ENCODE measurements at regions not wholly inside any gene's neighbourhood (a gene's known extent, or its start where the extent isn't known, plus 50 kb on each side); places are given as distances from the start of the nearest gene placed in this dataset.

- TF ChIP-seq POLR2A (IDR thresholded peaks at IDR 0.05) (no peak), CTCF (IDR thresholded peaks at IDR 0.05) (no peak)
- DNase-seq, result no peak
Measured at GRCh38 chr16:66298571-66299120, 67.8 kb upstream of the CDH5 start.

GRCh38 chr16:66298006-66298405 is 68.5 kb upstream of the CDH5 start:
- Histone ChIP-seq H3K4me1 (no peaks in the 10 kb centered on the region), H3K9me3 (no peaks in the 10 kb centered on the region), H3K36me3 (no peaks in the 10 kb centered on the region), H3K27ac (no peak overlapping the region), H3K27me3 (no peaks in the 10 kb centered on the region), H3K4me3 (no peak overlapping the region)
- no peak for TF ChIP-seq CTCF (IDR thresholded peaks at IDR 0.05)
- no peak for TF ChIP-seq POLR2A (IDR thresholded peaks at IDR 0.05)
- intact Hi-C loops (cut with DNase I; ENCODE audit: low total_unique reads), result no loop called here
- no peak for DNase-seq

More at GRCh38 chr16:66298571-66299120, 67.8 kb upstream of the CDH5 start:
- no peak overlapping the region for H3K4me3 ChIP-seq
- H3K27ac ChIP-seq, result no peak overlapping the region
- H3K27me3 ChIP-seq, result no peaks in the 10 kb centered on the region
- no peaks in the 10 kb centered on the region for H3K9me3 ChIP-seq
- no peaks in the 10 kb centered on the region for H3K4me1 ChIP-seq
- intact Hi-C loops (cut with DNase I; ENCODE audit: low total_unique reads), result no loop called here
- no peaks in the 10 kb centered on the region for H3K36me3 ChIP-seq

- DNase-seq, result no peak
- H3K27me3 ChIP-seq, result no peaks in the 10 kb centered on the region
- intact Hi-C loops (cut with DNase I; ENCODE audit: low total_unique reads), result no loop called here
- no peak overlapping the region for H3K27ac ChIP-seq
- H3K4me3 ChIP-seq, result no peak overlapping the region
- no peaks in the 10 kb centered on the region for H3K4me1 ChIP-seq
- no peaks in the 10 kb centered on the region for H3K36me3 ChIP-seq
- no peaks in the 10 kb centered on the region for H3K9me3 ChIP-seq
- TF ChIP-seq POLR2A (IDR thresholded peaks at IDR 0.05), result no peak
- no peak for TF ChIP-seq CTCF (IDR thresholded peaks at IDR 0.05)
Measured at GRCh38 chr16:66296591-66296990, 69.9 kb upstream of the CDH5 start.

GRCh38 chr16:66295761-66296546 is 70.5 kb upstream of the CDH5 start:
- intact Hi-C loops (cut with DNase I; ENCODE audit: low total_unique reads), result no loop called here

More at GRCh38 chr16:66295761-66296546, 70.5 kb upstream of the CDH5 start:
- Histone ChIP-seq H3K27me3 (no peaks in the 10 kb centered on the region), H3K4me1 (no peaks in the 10 kb centered on the region), H3K4me3 (no peak overlapping the region), H3K27ac (no peak overlapping the region), H3K9me3 (no peaks in the 10 kb centered on the region), H3K36me3 (no peaks in the 10 kb centered on the region)
- DNase-seq, result no peak
- TF ChIP-seq POLR2A (IDR thresholded peaks at IDR 0.05), result no peak
- no peak for TF ChIP-seq CTCF (IDR thresholded peaks at IDR 0.05)

Data from uterus (tissue), 3 donors.